ENCODE measurements at regions not wholly inside any gene's neighbourhood (a gene's known extent, or its start where the extent isn't known, plus 50 kb on each side); places are given as distances from the start of the nearest gene placed in this dataset.

DNA sequence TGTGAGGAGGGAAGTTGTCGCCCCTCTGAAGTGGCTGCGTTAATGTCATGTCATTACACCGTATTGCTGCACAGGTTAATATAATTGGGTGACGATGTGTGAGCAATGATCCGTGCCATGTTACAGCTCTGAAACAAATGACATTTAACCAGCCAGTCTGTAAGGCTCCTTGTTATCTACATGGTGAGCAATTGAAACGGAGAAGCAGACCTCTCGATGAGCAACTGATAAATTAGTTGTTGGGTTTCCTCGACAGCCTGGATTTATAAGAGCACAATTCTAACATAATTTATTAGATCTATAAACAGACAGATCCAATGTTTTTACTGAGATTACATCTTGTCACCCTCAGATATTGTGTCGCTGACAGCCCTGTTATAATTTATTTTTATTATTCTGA lies 49.9 kb upstream of the MAFB start:
- DNase-seq, result no peak

- no peak for DNase-seq
These were observed 50.8 kb upstream of the MAFB start for GRCh38 chr20:40739841-40740240.

DNA sequence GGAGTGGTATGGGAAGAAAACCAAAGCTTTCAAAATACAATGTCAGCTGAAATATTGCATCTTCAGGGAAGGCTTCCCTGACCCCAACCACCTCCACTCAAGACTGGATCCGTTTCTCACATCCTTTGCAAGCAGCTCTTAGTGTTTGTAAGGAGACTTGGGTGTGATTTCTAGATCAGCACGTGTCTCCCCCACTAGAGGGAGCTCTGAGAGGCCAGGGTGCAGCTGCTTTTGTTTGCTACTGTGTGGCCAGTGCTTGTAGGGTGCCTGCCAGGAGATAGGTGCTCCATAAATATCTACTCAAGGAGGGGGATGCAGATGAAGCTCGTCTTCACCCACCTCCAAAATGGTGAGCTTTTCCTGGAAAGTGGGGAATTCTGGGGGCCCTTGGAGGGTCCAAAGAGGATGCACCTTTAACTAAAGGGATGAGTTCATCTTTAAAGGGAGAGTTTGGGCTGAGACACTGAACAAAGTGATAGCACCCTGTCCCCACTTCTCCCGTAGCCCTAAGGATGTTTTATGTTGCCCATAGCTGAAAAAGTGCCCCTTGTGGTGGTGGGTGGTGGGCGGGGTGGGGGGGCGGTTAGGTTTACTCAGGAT lies 52.6 kb upstream of the MAFB start:
- DNase-seq, result peak; percentile 26

- DNase-seq, result no peak
These were observed 54.2 kb upstream of the MAFB start for GRCh38 chr20:40743141-40743775.

GRCh38 chr20:40744072-40744817 lies 55.2 kb upstream of the MAFB start:
- no peak for DNase-seq

DNA sequence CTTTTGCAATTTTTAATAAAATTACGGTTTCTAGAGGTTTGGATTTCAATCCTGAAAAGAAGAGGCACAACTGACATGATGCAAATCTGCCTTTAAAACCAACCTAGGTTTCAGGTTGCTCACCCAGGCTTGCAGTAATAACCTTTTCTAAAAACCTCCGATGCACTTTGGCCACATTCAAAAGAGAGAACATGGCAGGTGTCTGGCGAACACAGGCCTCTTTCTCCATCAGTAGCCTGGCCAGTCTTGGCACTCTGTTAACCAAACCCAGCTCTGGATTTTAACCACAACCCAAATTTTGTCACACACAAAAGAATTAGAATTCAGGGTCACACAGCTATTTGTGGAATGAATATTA lies 55.8 kb upstream of the MAFB start:
- DNase-seq, result no peak

DNA sequence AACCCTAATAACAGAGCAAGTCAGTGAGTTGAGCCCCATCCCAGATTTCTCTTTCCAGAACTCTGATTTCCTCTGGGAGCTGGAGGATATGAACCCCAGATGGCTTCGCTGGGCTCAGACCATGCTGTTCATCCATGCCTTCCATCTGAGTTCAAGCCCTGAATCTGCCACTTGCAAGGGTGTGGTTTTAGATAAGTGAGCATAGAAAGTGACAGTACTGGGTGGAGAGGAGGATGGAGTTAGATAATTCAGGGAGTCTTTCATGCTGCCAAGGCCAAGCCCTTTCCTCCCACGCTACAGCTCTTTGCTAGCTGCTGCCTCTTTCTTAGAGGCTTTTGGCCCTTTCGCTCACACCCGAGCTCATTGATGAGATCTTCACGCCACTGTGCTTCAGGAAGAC lies 57.2 kb upstream of the MAFB start:
- DNase-seq, result no peak

GRCh38 chr20:40748182-40748581 lies 59.1 kb upstream of the MAFB start:
- no peak for DNase-seq

- DNase-seq, result no peak
These were observed 61.0 kb upstream of the MAFB start for GRCh38 chr20:40749985-40750506.

- no peak for DNase-seq
These were observed 61.6 kb upstream of the MAFB start for GRCh38 chr20:40750541-40751035.

DNA sequence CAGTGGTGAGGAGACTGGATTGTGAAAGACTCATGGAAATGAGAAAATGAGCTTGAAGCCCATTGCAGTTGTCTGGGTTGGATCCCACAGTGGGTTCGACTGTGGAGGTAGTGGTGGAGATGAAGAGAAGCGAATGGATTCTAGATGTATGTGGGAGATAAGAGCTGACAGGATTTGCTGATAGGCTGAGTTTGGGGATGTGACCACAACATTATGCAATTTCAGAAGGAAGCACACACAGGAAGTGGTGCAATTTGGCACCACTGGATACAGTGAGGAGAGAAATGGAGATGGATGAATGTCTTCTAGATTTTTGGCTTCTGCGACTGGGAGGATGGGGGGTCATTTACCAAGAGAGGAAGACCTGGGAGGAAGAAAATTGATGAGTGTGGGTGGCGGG lies 64.4 kb upstream of the MAFB start:
- DNase-seq, result no peak

GRCh38 chr20:40754339-40754943 lies 65.4 kb upstream of the MAFB start:
- no peak for DNase-seq

DNA sequence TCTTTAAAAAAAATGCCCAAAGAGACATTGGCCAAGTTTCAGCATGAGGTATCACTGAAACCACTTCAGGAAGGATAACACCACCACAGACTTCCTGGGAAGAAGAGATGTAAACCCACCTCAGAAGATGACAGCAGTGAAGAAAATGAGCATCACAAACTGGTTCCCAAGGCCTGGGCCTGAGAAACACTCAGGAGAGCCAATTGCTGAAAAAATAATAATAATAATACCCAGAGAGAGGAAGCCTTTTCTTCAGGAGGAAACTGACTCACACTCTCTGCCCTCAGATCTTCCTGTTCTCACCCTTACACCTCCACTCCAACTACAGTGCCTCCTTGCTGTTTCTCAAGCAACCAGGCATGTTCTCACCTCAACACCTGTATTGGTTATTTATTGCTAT lies 68.1 kb upstream of the MAFB start:
- peak; percentile 5 for DNase-seq

- DNase-seq, result no peak
These were observed 69.8 kb upstream of the MAFB start for GRCh38 chr20:40758790-40759189.

DNA sequence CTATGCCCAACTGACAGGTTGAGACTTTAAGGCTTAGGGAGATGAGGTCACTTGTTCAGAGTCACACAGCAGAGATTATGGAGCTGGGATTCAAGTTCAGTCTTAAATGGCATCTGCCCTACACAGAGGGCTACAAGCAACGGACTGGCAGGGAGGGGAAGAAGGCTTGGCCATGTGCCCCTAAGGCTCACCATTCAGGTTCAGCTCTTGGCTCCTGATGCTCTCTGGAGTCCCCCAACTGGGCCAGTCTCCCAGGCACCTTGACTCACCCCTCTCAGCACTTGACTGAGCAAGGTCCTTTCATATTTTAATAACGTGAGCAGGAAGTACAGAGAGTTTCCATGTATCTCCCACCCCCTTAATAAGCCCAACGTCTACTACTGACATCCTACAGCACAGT lies 71.4 kb upstream of the MAFB start:
- DNase-seq, result no peak

DNA sequence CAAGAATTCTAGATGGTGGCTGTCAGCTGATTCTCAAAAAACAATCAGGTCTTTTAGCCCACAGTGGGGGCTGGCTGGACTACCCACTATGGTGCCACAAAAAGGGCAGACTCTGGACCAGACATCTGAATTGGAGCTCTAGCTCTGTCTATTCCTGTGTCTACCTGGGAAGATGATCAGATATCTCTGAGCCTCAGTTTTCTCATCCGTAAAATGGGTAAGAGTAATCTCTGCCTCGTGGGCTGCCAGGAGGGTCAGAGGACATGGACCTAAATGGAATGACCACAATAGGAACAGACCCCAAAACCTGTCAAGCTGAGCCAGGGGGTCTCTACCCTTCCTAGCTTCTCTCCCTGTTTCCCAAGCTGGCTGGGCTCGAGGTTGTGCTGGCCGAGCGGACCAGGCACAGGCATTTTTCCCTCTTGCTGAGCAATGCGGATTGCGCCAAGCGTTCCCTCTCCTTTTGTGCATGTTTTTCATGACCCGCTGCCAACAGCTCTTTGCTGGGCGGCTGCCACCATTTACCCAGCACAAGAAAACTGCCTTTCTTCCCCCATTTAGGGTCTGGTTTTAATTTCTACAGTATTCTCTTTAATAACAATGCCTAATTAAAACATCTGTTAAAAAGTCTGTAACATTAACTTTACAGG lies 74.7 kb upstream of the MAFB start:
- DNase-seq, result no peak

- no peak for DNase-seq
These were observed 76.9 kb upstream of the MAFB start for GRCh38 chr20:40765814-40766480.

- no peak for DNase-seq
These were observed 78.0 kb upstream of the MAFB start for GRCh38 chr20:40766790-40767614.

DNA sequence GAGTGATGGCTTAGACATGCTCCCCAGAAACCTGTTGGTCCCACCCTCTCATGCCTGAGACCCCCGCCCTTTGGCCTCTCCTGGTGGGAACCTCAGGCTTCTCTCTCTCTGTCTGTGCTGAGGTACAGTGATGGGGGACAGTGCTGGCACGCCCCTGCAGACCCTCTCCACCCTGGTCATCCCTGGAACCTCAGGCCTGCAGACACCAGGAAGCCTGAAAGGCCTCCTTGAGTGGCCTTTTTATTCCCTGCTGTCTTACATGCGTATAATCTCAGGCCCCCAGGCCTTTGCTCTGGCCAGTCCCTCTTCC lies 78.5 kb upstream of the MAFB start:
- DNase-seq, result no peak

DNA sequence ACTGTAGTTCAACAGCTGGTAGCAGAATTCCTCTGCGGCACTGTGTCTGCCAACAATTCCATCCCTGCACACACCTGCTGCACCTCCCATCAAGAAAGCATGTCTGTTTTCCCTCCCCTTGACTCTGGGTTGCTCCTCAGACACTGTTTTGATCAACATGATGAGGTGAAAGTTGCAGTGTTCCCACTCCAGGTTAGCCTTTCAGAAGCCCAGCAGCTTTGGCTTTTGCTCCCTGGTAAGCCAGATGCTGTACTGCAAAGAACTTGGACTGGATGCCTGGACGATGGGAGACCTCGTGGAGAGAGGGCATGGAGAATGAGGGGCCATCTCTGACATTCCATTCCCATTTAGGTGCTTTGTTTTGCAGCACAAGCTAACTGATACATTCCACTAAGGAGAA lies 79.1 kb upstream of the MAFB start:
- no peak for DNase-seq

DNA sequence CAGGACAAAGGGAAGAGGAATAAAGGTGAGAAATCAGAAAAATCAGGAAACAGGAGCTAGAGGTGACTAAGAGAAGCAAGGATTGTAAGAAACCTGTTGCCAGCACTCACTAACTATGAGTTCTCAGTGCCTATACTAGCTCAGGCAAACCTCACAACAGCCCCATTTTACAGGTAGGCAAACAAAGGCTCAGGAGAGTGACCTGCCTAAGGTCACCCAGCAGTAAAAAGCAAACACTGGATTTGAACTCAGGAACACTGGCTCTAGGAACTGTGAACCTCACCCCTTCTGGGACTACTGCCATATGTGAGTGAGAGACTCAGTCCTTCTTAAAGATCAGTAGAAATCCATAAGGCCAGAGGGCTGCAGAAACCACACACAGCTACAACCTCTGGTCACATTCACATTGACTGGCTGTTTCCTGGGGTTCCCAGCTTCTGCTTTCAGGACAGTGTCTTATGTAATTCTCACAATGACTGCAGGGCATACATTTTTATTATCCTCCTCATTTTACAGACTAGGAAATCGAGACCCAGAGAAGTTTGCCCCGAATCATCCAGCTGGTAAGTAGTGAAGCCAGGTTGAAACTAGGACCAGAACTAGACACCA lies 80.7 kb upstream of the MAFB start:
- DNase-seq, result no peak

Data from CD4-positive, alpha-beta T cell treated with Interleukin-6 for 4 hours (primary cell).